H9 (cell line): ENCODE measurements at regions not wholly inside any gene's neighbourhood (a gene's known extent, or its start where the extent isn't known, plus 50 kb on each side); places are given as distances from the start of the nearest gene placed in this dataset.

Source experiments
- DNase-seq: peaks from one replicate; pipeline ENCODE4 v3.0.0-alpha.2; 2017
- H2AFZ ChIP-seq: one replicate; pipeline ENCODE4 v1.6.1; 2013; ENCODE audit warnings: mild to moderate bottlenecking, low read length, control low read depth, moderate library complexity
- H2AK5ac ChIP-seq: 2 replicates; pipeline ENCODE4 v1.6.1; 2013; ENCODE audit warnings: low read length, control low read depth, mixed read lengths; ENCODE audit not compliant: insufficient read length
- H2BK120ac ChIP-seq: one replicate; pipeline ENCODE4 v1.6.1; 2013; ENCODE audit warnings: low read depth, mild to moderate bottlenecking, low read length, control low read depth, inconsistent platforms; ENCODE audit not compliant: poor library complexity, severe bottlenecking
- H2BK12ac ChIP-seq: 2 replicates; pipeline ENCODE4 v1.6.1; 2013; ENCODE audit warnings: low read length, control low read depth, mixed read lengths, low read depth; ENCODE audit not compliant: insufficient read length
- H2BK15ac ChIP-seq: 2 replicates; pipeline ENCODE4 v1.6.1; 2013; ENCODE audit warnings: low read depth, low read length, control low read depth
- H2BK20ac ChIP-seq: one replicate; pipeline ENCODE4 v1.6.1; 2013; ENCODE audit warnings: low read depth, mild to moderate bottlenecking, low read length, control low read depth, inconsistent platforms; ENCODE audit not compliant: poor library complexity, severe bottlenecking
- H2BK5ac ChIP-seq: 2 replicates; pipeline ENCODE4 v1.6.1; 2013; ENCODE audit warnings: low read length, control low read depth, mixed read lengths; ENCODE audit not compliant: insufficient read length
- H3K14ac ChIP-seq: 2 replicates; pipeline ENCODE4 v1.6.1; 2013; ENCODE audit warnings: low read length, control low read depth; ENCODE audit not compliant: insufficient read depth
- H3K18ac ChIP-seq: 2 replicates; pipeline ENCODE4 v1.6.1; 2013; ENCODE audit warnings: low read depth, mild to moderate bottlenecking, mixed read lengths, low read length, control low read depth; ENCODE audit not compliant: insufficient read length
- H3K23ac ChIP-seq: 2 replicates; pipeline ENCODE4 v1.6.1; 2013; ENCODE audit warnings: low read length, control low read depth, mixed read lengths, low read depth; ENCODE audit not compliant: insufficient read length
- H3K23me2 ChIP-seq: 2 replicates; pipeline ENCODE4 v1.6.1; 2013; ENCODE audit warnings: low read depth, mild to moderate bottlenecking, mixed read lengths, low read length, control low read depth; ENCODE audit not compliant: insufficient read length, poor library complexity, severe bottlenecking
- H3K27ac ChIP-seq: 2 replicates; pipeline ENCODE4 v1.5.1; 2013; ENCODE audit warnings: low read length, control low read depth, mixed read lengths, low read depth; ENCODE audit not compliant: insufficient read length
- H3K27me3 ChIP-seq: 2 replicates; pipeline ENCODE4 v1.6.1; 2013; ENCODE audit warnings: low read length, control low read depth, inconsistent platforms; ENCODE audit not compliant: insufficient read depth
- H3K4ac ChIP-seq: 2 replicates; pipeline ENCODE4 v1.6.1; 2013; ENCODE audit warnings: low read depth, mild to moderate bottlenecking, control low read depth, inconsistent platforms, low read length, moderate library complexity
- H3K4me1 ChIP-seq: 2 replicates; pipeline ENCODE4 v1.6.1; 2013; ENCODE audit warnings: low read length, control low read depth, inconsistent platforms; ENCODE audit not compliant: insufficient read depth
- H3K4me2 ChIP-seq: 2 replicates; pipeline ENCODE4 v1.6.1; 2013; ENCODE audit warnings: low read length, control low read depth, mixed read lengths; ENCODE audit not compliant: insufficient read length, insufficient read depth
- H3K56ac ChIP-seq: 2 replicates; pipeline ENCODE4 v1.6.1; 2013; ENCODE audit warnings: low read depth, mild to moderate bottlenecking, mixed read lengths, low read length, control low read depth; ENCODE audit not compliant: insufficient read length
- H3K79me1 ChIP-seq: 2 replicates; pipeline ENCODE4 v1.6.1; 2013; ENCODE audit warnings: low read depth, mild to moderate bottlenecking, moderate library complexity, low read length, control low read depth, inconsistent platforms; ENCODE audit not compliant: insufficient read depth, poor library complexity, severe bottlenecking
- H3K79me2 ChIP-seq: 2 replicates; pipeline ENCODE4 v1.6.1; 2013; ENCODE audit warnings: low read length, control low read depth, inconsistent platforms; ENCODE audit not compliant: insufficient read depth
- H3K9ac ChIP-seq: 2 replicates; pipeline ENCODE4 v1.6.1; 2013; ENCODE audit warnings: low read length, control low read depth, mixed read lengths; ENCODE audit not compliant: insufficient read length; ENCODE audit errors: extremely low read depth
- H3K9me3 ChIP-seq: one replicate; pipeline ENCODE4 v1.6.1; 2013; ENCODE audit warnings: low read depth, low read length, inconsistent platforms; ENCODE audit not compliant: control insufficient read depth
- H3T11ph ChIP-seq: one replicate; pipeline ENCODE4 v1.6.1; 2013; ENCODE audit warnings: mild to moderate bottlenecking, low read length, control low read depth, inconsistent platforms
- H4K20me1 ChIP-seq: one replicate; pipeline ENCODE4 v1.6.1; 2013; ENCODE audit not compliant: control insufficient read depth, insufficient read length, insufficient read depth
- H4K5ac ChIP-seq: 2 replicates; pipeline ENCODE4 v1.6.1; 2013; ENCODE audit warnings: low read depth, mild to moderate bottlenecking, mixed read lengths, low read length, control low read depth; ENCODE audit not compliant: insufficient read length
- H4K8ac ChIP-seq: replicated peaks from 2 replicates; pipeline ENCODE4 v1.6.1; 2013; ENCODE audit warnings: low read length, control low read depth, mixed read lengths, low read depth; ENCODE audit not compliant: insufficient read length
- H4K91ac ChIP-seq: 2 replicates; pipeline ENCODE4 v1.6.1; 2013; ENCODE audit warnings: low read depth, mild to moderate bottlenecking, moderate library complexity, mixed read lengths, low read length, control low read depth; ENCODE audit not compliant: insufficient read length
- H3K27ac Mint-ChIP-seq, 3 experiments: 2 replicates in 2 of 3; 3 replicates in 1 of 3; pipeline ENCODE4 v1.8.0; 2020 to 2021; ENCODE audit warnings: mixed read lengths in 3 of 3, mild to moderate bottlenecking in 1 of 3, moderate library complexity in 1 of 3
- H3K27me3 Mint-ChIP-seq: 2 replicates; pipeline ENCODE4 v1.8.0; 2021; ENCODE audit warnings: low read depth, mild to moderate bottlenecking, moderate library complexity, mixed read lengths
- H3K36me3 Mint-ChIP-seq, 3 experiments: 2 replicates in 2 of 3; 3 replicates in 1 of 3; pipeline ENCODE4 v1.8.0; 2020 to 2021; ENCODE audit warnings: low read depth in 3 of 3, mixed read lengths in 3 of 3; ENCODE audit not compliant: insufficient read depth in 1 of 3
- H3K4me1 Mint-ChIP-seq, 2 experiments: 2 replicates each; pipeline ENCODE4 v1.8.0; 2020; ENCODE audit warnings: mixed read lengths in 2 of 2
- H3K4me3 Mint-ChIP-seq, 2 experiments: 2 replicates in 1 of 2; 3 replicates in 1 of 2; pipeline ENCODE4 v1.8.0; 2020 to 2021; ENCODE audit warnings: mild to moderate bottlenecking in 2 of 2, mixed read lengths in 2 of 2, moderate library complexity in 1 of 2
- H3K9me3 Mint-ChIP-seq, 2 experiments: 2 replicates in 1 of 2; 3 replicates in 1 of 2; pipeline ENCODE4 v1.8.0; 2020; ENCODE audit warnings: mild to moderate bottlenecking in 2 of 2, mixed read lengths in 2 of 2, moderate library complexity in 1 of 2
- CTCF ChIP-seq: fragments of 200-600 bp; sonication (generic); conservative IDR thresholded peaks from 3 replicates; pipeline ENCODE4 v1.8.0; 2021; ENCODE audit warnings: antibody characterized with exemption, mild to moderate bottlenecking
- WGBS: extraction: QIAGEN DNeasy Blood & Tissue Kit; methylation state at CpG from one replicate; pipeline ENCODE4 v1.1.7; 2013; ENCODE audit warnings: missing lambda C conversion rate, low lambda C conversion rate, mixed read lengths; ENCODE audit not compliant: insufficient read length; ENCODE audit errors: extremely low coverage; 5-methylcytosine and 5-hydroxymethylcytosine counted together

DNA sequence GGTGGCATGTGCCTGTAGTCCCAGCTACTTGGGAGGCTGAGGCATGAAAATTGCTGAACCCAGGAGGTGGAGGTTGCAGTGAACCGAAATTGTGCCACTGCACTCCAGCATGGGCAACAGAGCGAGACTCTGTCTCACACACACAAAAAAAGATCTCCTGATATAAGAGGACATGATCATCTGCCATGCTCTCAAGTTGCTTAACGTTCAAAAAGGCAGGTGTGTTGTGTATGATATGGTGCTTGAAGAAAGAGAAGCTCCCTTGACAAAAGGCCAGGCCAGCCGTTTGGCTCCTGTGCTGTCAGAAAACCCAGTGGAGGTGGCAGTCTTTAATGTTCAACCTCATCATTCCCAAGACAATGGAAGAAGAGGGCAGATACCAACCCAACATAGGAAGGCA is 117.3 kb upstream of the PLET1 start:
- no peak for DNase-seq
- Histone ChIP-seq H3K4me1 (peaks cover 2% of the 10 kb centered on the region; the same call in 1 of the 2 replicates), H3K4ac (no peak overlapping the region), H3K9me3 (no peaks in the 10 kb centered on the region), H2AFZ (no peak overlapping the region), H4K8ac (no peak overlapping the region), H4K91ac (no peak overlapping the region), H3K27ac (no peak overlapping the region), H3K56ac (no peak overlapping the region), H2BK5ac (no peak overlapping the region), H2BK20ac (no peak overlapping the region), H3K27me3 (no peaks in the 10 kb centered on the region), H2AK5ac (no peak overlapping the region), H2BK15ac (no peak overlapping the region), H3K23ac (no peak overlapping the region), H3K79me2 (no peaks in the 10 kb centered on the region), H3K23me2 (no peaks in the 10 kb centered on the region), H2BK12ac (no peak overlapping the region), H3K14ac (no peak overlapping the region), H2BK120ac (no peak overlapping the region), H4K5ac (no peak overlapping the region), H4K20me1 (no peaks in the 10 kb centered on the region), H3K4me2 (no peak overlapping the region), H3K79me1 (no peaks in the 10 kb centered on the region), H3K9ac (no peak overlapping the region), H3K18ac (no peak overlapping the region), H3T11ph (peak overlapping the region; percentile 12)
- H3K4me3 Mint-ChIP-seq: no peak overlapping the region
- TF ChIP-seq CTCF: no peak
- no peaks in the 10 kb centered on the region for H3K9me3 Mint-ChIP-seq
- H3K36me3 Mint-ChIP-seq: no peaks in the 10 kb centered on the region
- no peak overlapping the region for H3K27ac Mint-ChIP-seq
- 0 out of 4 replicates have a peak, but pooled peaks cover 0 to 5% of the 10 kb centered on the region in 2 experiments for H3K4me1 Mint-ChIP-seq
- WGBS: no CpG with 5 or more reads among the region's 4 CpGs
- H3K27me3 Mint-ChIP-seq: no peaks in the 10 kb centered on the region
